ENCODE measurements at regions not wholly inside any gene's neighbourhood (a gene's known extent, or its start where the extent isn't known, plus 50 kb on each side); places are given as distances from the start of the nearest gene placed in this dataset.
"Not testable (repeated sequence)": the region's sequence is repeated elsewhere in the genome, so short reads cannot be mapped to it uniquely, and the experiment has no call there.

DNA sequence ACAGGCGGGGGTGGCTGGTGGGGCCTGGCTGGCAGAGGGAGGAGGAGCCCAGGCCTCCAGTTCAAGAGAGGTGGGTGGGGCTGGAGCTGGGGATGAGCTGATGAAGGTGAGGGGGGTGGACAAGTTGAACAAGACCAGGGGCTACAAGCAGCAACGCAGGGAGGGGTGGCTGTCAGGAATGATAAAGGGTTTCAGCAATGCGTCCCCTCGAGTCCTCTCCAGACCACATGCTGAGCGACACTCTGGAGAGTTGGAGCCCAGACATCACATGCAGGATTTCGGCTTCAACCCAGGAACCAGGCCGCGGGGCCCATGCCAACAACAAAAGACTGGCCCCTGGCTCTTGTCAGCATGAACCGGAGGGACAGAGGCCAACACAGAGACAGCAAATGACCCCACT lies 480.3 kb downstream of the BRD1 start:
- Histone ChIP-seq H3K36me3 (no peaks in the 10 kb centered on the region), H3K4me3 (no peak overlapping the region), H3K9me3 (no peaks in the 10 kb centered on the region), H3K27ac (no peak overlapping the region), H3K4me1 (no peaks in the 10 kb centered on the region), H3K27me3 (peaks cover 0 to 52% (median 3%) of the 10 kb centered on the region in 3 donors)
- intact Hi-C loops (cut with DNase I), result no loop called here
- no peak for DNase-seq
- TF ChIP-seq POLR2AphosphoS5 (IDR thresholded peaks at IDR 0.05), result no peak
- no peak for TF ChIP-seq POLR2A (IDR thresholded peaks at IDR 0.05)
- TF ChIP-seq EP300 (IDR thresholded peaks at IDR 0.05), result no peak
- TF ChIP-seq, protein P1, sequence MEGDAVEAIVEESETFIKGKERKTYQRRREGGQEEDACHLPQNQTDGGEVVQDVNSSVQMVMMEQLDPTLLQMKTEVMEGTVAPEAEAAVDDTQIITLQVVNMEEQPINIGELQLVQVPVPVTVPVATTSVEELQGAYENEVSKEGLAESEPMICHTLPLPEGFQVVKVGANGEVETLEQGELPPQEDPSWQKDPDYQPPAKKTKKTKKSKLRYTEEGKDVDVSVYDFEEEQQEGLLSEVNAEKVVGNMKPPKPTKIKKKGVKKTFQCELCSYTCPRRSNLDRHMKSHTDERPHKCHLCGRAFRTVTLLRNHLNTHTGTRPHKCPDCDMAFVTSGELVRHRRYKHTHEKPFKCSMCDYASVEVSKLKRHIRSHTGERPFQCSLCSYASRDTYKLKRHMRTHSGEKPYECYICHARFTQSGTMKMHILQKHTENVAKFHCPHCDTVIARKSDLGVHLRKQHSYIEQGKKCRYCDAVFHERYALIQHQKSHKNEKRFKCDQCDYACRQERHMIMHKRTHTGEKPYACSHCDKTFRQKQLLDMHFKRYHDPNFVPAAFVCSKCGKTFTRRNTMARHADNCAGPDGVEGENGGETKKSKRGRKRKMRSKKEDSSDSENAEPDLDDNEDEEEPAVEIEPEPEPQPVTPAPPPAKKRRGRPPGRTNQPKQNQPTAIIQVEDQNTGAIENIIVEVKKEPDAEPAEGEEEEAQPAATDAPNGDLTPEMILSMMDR (IDR thresholded peaks at IDR 0.05), result no peak
- WGBS, 2 donors, result 84 to 86% methylated on average over 9 of the region's 9 CpGs

DNA sequence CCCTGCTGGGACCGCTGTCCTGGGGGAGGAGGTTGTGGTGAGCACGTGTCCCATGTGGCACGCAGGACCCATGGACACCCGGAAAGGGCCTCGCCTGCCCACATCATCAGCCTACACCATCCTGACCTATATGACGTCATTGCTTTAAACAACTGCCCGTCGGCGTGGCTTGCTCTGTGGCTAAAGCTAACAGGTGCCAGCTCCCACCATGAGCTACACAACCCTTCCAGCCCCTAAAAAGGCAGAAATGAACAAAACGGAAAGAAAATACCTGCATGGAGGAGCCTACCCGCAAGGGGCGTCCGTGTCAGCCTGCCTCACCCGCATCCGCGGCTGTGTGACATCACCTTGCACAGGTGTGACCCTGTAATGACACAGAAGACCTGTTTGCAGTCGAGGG lies 481.8 kb downstream of the BRD1 start:
- 74 to 85% methylated on average over 17 of the region's 17 CpGs for WGBS, 2 donors
- intact Hi-C loops (cut with DNase I), result no loop called here
- TF ChIP-seq POLR2AphosphoS5 (IDR thresholded peaks at IDR 0.05) (no peak), POLR2A (IDR thresholded peaks at IDR 0.05) (no peak), EP300 (IDR thresholded peaks at IDR 0.05) (no peak)
- TF ChIP-seq, protein P1 (IDR thresholded peaks at IDR 0.05), result no peak
- Histone ChIP-seq H3K36me3 (no peaks in the 10 kb centered on the region), H3K4me1 (no peaks in the 10 kb centered on the region), H3K27me3 (peaks cover 0 to 44% (median 3%) of the 10 kb centered on the region in 3 donors), H3K9me3 (no peaks in the 10 kb centered on the region), H3K4me3 (no peak overlapping the region), H3K27ac (no peak overlapping the region)
- DNase-seq, result no peak

DNA sequence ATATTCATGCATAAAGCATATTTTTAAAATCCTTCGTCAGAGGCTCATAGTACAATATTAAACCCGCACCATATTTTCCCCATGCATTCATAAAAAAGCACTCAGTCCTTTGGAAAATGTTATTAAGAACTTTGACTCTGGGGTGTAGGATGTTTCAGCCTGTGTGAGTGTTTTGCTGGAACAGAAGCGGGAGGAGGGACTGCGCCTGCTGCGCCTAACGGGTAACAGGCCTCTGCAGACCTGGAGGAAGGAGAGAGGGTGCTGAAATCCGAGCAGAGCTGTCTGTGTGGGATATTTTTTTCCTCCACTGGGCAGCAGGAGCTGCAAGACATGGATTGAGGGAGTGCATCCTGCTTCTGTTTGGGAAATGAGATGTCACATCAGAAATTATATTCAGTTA lies 483.0 kb downstream of the BRD1 start:
- H3K27ac ChIP-seq, result no peak overlapping the region
- intact Hi-C loops (cut with DNase I), result no loop called here
- TF ChIP-seq, protein P1 (IDR thresholded peaks at IDR 0.05), result no peak
- no peak for TF ChIP-seq EP300 (IDR thresholded peaks at IDR 0.05)
- no peak for TF ChIP-seq POLR2AphosphoS5 (IDR thresholded peaks at IDR 0.05)
- TF ChIP-seq POLR2A (IDR thresholded peaks at IDR 0.05), result no peak
- H3K4me3 ChIP-seq, result no peak overlapping the region
- 65% methylated on average over 7 of the region's 7 CpGs for WGBS, 2 donors
- no peaks in the 10 kb centered on the region for H3K9me3 ChIP-seq
- no peak for DNase-seq
- peaks cover 0 to 32% (median 0%) of the 10 kb centered on the region in 3 donors for H3K27me3 ChIP-seq
- no peaks in the 10 kb centered on the region for H3K36me3 ChIP-seq
- no peaks in the 10 kb centered on the region for H3K4me1 ChIP-seq

DNA sequence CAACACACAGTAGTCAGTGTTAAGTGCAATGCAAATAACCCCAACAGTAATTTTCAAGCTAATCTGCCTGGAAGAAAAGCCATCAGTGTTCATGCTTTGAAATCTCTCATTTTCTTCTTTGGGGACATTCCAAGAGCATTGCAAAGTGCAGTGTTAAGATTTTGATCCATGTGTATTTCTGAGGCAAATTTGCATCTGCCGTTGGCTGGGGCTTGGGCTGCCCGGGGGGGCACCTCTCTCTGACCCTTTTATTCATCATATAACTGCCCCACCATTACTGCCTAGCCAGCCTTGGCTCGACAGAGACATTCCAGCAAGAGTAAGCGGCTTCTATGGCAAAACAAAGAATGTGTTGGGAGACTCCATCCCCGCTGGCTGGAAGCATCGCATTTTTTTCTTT lies 483.5 kb downstream of the BRD1 start:
- no peak overlapping the region for H3K27ac ChIP-seq
- no peak overlapping the region for H3K4me3 ChIP-seq
- TF ChIP-seq EP300 (IDR thresholded peaks at IDR 0.05) (no peak), POLR2AphosphoS5 (IDR thresholded peaks at IDR 0.05) (no peak), POLR2A (IDR thresholded peaks at IDR 0.05) (no peak)
- TF ChIP-seq, protein P1 (IDR thresholded peaks at IDR 0.05), result no peak
- H3K9me3 ChIP-seq, result no peaks in the 10 kb centered on the region
- WGBS, 2 donors, result 45 to 57% methylated on average over 6 of the region's 6 CpGs
- no peaks in the 10 kb centered on the region for H3K4me1 ChIP-seq
- intact Hi-C loops (cut with DNase I), result no loop called here
- no peaks in the 10 kb centered on the region for H3K36me3 ChIP-seq
- peaks cover 0 to 27% (median 0%) of the 10 kb centered on the region in 3 donors for H3K27me3 ChIP-seq
- no peak for DNase-seq

DNA sequence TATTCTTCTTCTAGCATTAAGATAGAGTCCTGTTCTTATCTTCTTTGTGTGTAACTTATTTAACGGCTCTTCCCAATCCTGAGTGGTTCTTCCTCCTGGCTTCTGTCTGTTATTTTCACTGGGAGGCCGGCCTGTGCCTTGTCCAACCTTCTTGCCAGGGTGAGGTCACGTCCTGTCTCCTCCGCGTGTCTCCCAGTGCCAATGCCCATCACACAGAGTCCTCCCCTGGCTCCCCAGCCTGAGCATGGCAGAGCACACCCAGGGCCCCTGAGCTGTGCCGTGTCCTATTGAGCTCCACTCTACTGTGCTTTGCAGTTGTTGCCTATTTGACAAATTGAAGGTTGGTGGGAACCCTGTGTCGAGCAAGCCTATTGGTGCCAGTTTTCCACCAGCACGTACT lies 487.3 kb downstream of the BRD1 start:
- Histone ChIP-seq H3K4me1 (no peaks in the 10 kb centered on the region), H3K9me3 (no peaks in the 10 kb centered on the region), H3K4me3 (no peak overlapping the region), H3K27ac (no peak overlapping the region), H3K27me3 (peaks cover 0 to 7% (median 0%) of the 10 kb centered on the region in 3 donors), H3K36me3 (no peaks in the 10 kb centered on the region)
- DNase-seq, result no peak
- intact Hi-C loops (cut with DNase I), result no loop called here
- 85 to 91% methylated on average over 8 of the region's 8 CpGs for WGBS, 2 donors
- TF ChIP-seq POLR2A (IDR thresholded peaks at IDR 0.05) (no peak), EP300 (IDR thresholded peaks at IDR 0.05) (no peak), POLR2AphosphoS5 (IDR thresholded peaks at IDR 0.05) (no peak)
- TF ChIP-seq, protein P1 (IDR thresholded peaks at IDR 0.05), result no peak

DNA sequence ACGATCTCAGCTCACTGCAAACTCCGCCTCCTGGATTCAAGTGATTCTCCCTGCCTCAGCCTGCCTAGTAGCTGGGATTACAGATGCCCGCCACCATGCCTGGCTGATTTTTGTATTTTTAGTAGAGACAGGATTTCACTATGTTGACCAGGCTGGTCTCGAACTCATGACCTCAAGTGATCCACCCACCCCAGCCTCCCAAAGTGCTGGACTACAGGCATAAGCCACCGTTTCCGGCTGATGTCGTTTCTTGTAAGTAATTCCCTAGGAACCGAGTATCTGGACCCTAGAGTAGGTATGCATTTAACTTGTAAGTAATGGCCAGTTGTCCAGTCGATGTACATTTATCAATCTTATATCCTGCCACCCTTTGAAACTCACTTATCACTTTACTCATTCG lies 491.2 kb downstream of the BRD1 start:
- intact Hi-C loops (cut with DNase I); H3K36me3 ChIP-seq; H3K27ac ChIP-seq; H3K9me3 ChIP-seq; H3K4me3 ChIP-seq; DNase-seq; H3K4me1 ChIP-seq: not testable (repeated sequence)
- H3K27me3 ChIP-seq, result peaks cover 0 to 23% (median 0%) of the 10 kb centered on the region in 3 donors
- 80 to 86% methylated on average over 10 of the region's 10 CpGs for WGBS, 2 donors
